A673 (cell line): ENCODE measurements at regions not wholly inside any gene's neighbourhood (a gene's known extent, or its start where the extent isn't known, plus 50 kb on each side); places are given as distances from the start of the nearest gene placed in this dataset.

Experiments used
- CTCF ChIP-seq: fragments of 300-800, 200-600 bp; sonication (generic); conservative IDR thresholded peaks from 2 replicates; pipeline ENCODE4 v1.5.1; 2017; ENCODE audit warnings: low read depth, mild to moderate bottlenecking, antibody characterized with exemption, low read length, moderate library complexity, mixed read lengths
- EZH2 ChIP-seq: fragments of 200-600 bp; sonication (generic); IDR thresholded peaks from 2 replicates; pipeline ENCODE4 v1.6.1; 2017; ENCODE audit warnings: borderline replicate concordance, low read depth, mild to moderate bottlenecking, mixed read lengths, antibody characterized with exemption, low read length; ENCODE audit not compliant: poor library complexity, severe bottlenecking

- TF ChIP-seq CTCF: no peak
- no peak for TF ChIP-seq EZH2
Observed at GRCh38 chr20:29301624-29302259, 1955.7 kb upstream of the DEFB115 start.
